ENCODE measurements at regions not wholly inside any gene's neighbourhood (a gene's known extent, or its start where the extent isn't known, plus 50 kb on each side); places are given as distances from the start of the nearest gene placed in this dataset.
"Not testable (repeated sequence)": the region's sequence is repeated elsewhere in the genome, so short reads cannot be mapped to it uniquely, and the experiment has no call there.

- no peak for DNase-seq (ENCODE audit: low spot score)
Measured at GRCh38 chr10:113495553-113495952, 57.3 kb upstream of the HABP2 start.

GRCh38 chr10:113496111-113497109, 56.4 kb upstream of the HABP2 start:
- DNase-seq (ENCODE audit: low spot score), result no peak

GRCh38 chr10:113497198-113497597, 55.7 kb upstream of the HABP2 start:
- DNase-seq (ENCODE audit: low spot score), result no peak

GRCh38 chr10:113498997-113499396, 53.9 kb upstream of the HABP2 start:
- no peak for DNase-seq (ENCODE audit: low spot score)

GRCh38 chr10:113499806-113500205, 53.0 kb upstream of the HABP2 start:
- no peak for DNase-seq (ENCODE audit: low spot score)

- DNase-seq (ENCODE audit: low spot score), result not testable (repeated sequence)
Measured at GRCh38 chr10:113501031-113501430, 51.8 kb upstream of the HABP2 start.
